ENCODE measurements at regions not wholly inside any gene's neighbourhood (a gene's known extent, or its start where the extent isn't known, plus 50 kb on each side); places are given as distances from the start of the nearest gene placed in this dataset.
"Not testable (repeated sequence)": the region's sequence is repeated elsewhere in the genome, so short reads cannot be mapped to it uniquely, and the experiment has no call there.

- DNase-seq (ENCODE audit: low read depth, low spot score) = no peak
Measured at GRCh38 chr18:68234131-68234530, 480.8 kb downstream of the TMX3 start.

GRCh38 chr18:68233018-68233417, 481.9 kb downstream of the TMX3 start:
- no peak for DNase-seq (ENCODE audit: low read depth, low spot score)

- no peak for DNase-seq (ENCODE audit: low read depth, low spot score)
Measured at GRCh38 chr18:68229351-68229750, 485.6 kb downstream of the TMX3 start.

- DNase-seq (ENCODE audit: low read depth, low spot score) = no peak
Measured at GRCh38 chr18:68221111-68221724, 493.7 kb downstream of the TMX3 start.

GRCh38 chr18:68220458-68220857, 494.4 kb downstream of the TMX3 start:
- DNase-seq (ENCODE audit: low read depth, low spot score) = no peak

GRCh38 chr18:68219872-68220271, 495.0 kb downstream of the TMX3 start:
- no peak for DNase-seq (ENCODE audit: low read depth, low spot score)

- DNase-seq (ENCODE audit: low read depth, low spot score) = no peak
Measured at GRCh38 chr18:68219274-68219673, 495.6 kb downstream of the TMX3 start.

- DNase-seq (ENCODE audit: low read depth, low spot score) = no peak
Measured at GRCh38 chr18:68215931-68216330, 499.0 kb downstream of the TMX3 start.

GRCh38 chr18:68186039-68186438, 528.9 kb downstream of the TMX3 start:
- no peak for DNase-seq (ENCODE audit: low read depth, low spot score)

- DNase-seq (ENCODE audit: low read depth, low spot score) = no peak
Measured at GRCh38 chr18:68181956-68182355, 533.0 kb downstream of the TMX3 start.

- no peak for DNase-seq (ENCODE audit: low read depth, low spot score)
Measured at GRCh38 chr18:68179811-68180210, 535.1 kb downstream of the TMX3 start.

- no peak for DNase-seq (ENCODE audit: low read depth, low spot score)
Measured at GRCh38 chr18:68178921-68179320, 536.0 kb downstream of the TMX3 start.

GRCh38 chr18:68177807-68178702, 536.9 kb downstream of the TMX3 start:
- no peak for DNase-seq (ENCODE audit: low read depth, low spot score)

GRCh38 chr18:68176901-68177300, 538.0 kb downstream of the TMX3 start:
- no peak for DNase-seq (ENCODE audit: low read depth, low spot score)

- no peak for DNase-seq (ENCODE audit: low read depth, low spot score)
Measured at GRCh38 chr18:68172842-68173549, 541.9 kb downstream of the TMX3 start.

- DNase-seq (ENCODE audit: low read depth, low spot score) = no peak
Measured at GRCh38 chr18:68164909-68165308, 550.0 kb downstream of the TMX3 start.

GRCh38 chr18:68153821-68154220, 561.1 kb downstream of the TMX3 start:
- DNase-seq (ENCODE audit: low read depth, low spot score) = not testable (repeated sequence)

- no peak for DNase-seq (ENCODE audit: low read depth, low spot score)
Measured at GRCh38 chr18:68152770-68153169, 562.1 kb downstream of the TMX3 start.

GRCh38 chr18:68150961-68151360, 563.9 kb downstream of the TMX3 start:
- DNase-seq (ENCODE audit: low read depth, low spot score) = no peak

GRCh38 chr18:68148863-68149262, 566.0 kb downstream of the TMX3 start:
- DNase-seq (ENCODE audit: low read depth, low spot score) = no peak

- DNase-seq (ENCODE audit: low read depth, low spot score) = no peak
Measured at GRCh38 chr18:68147728-68148127, 567.2 kb downstream of the TMX3 start.

GRCh38 chr18:68121826-68122225, 593.1 kb downstream of the TMX3 start:
- DNase-seq (ENCODE audit: low read depth, low spot score) = no peak

Measured in brain pericyte (primary cell).